ENCODE measurements at regions not wholly inside any gene's neighbourhood (a gene's known extent, or its start where the extent isn't known, plus 50 kb on each side); places are given as distances from the start of the nearest gene placed in this dataset.

DNA sequence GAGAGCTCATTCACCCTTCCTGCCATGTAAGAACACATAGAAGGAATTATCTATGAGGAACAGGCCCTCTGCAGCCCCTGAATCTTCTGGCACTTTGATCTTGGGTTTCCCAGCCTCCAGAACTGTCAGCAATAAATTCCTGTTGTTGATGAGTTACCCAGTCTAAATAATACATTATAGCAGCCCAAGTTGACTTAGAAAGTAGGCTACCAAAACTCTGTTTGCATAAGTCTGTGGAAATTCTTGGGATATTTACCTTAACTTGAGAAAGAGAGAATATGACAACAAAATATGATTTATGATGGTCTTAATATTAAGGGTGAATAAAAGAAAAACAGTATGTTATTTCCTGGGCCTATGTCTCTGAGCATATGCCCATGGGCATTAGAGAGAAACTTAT is 433.0 kb upstream of the LMO3 start:
- H3K9me1 ChIP-seq (ENCODE audit: control insufficient read depth, insufficient read depth, low read length) = no peaks in the 10 kb centered on the region
- FAIRE-seq (no peak), ATAC-seq (no peak), DNase-seq (ENCODE audit: extremely low read depth in 1 of 4, low spot score in 3 of 4) (no peak)
- ChIA-PET POLR2A (no interaction called here), CTCF (ENCODE audit: low intra/inter-chr PET ratio) (no interaction called here)
- no peaks in the 10 kb centered on the region for H4K20me1 ChIP-seq (replicated peaks; ENCODE audit: control insufficient read depth, insufficient read depth, low read length)
- no peaks in the 10 kb centered on the region for H3K36me3 ChIP-seq (ENCODE audit: control insufficient read depth, insufficient read depth, low read length)
- intact Hi-C loops (cut with micrococcal nuclease) (no loop called here), in situ Hi-C loops (cut with MboI) (no loop called here)
- TF ChIP-seq, protein P1, sequence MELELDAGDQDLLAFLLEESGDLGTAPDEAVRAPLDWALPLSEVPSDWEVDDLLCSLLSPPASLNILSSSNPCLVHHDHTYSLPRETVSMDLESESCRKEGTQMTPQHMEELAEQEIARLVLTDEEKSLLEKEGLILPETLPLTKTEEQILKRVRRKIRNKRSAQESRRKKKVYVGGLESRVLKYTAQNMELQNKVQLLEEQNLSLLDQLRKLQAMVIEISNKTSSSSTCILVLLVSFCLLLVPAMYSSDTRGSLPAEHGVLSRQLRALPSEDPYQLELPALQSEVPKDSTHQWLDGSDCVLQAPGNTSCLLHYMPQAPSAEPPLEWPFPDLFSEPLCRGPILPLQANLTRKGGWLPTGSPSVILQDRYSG (tag; conservative IDR thresholded peaks at IDR 0.05; ENCODE audit: low read depth) = no peak
- TF ChIP-seq FOXA3 (CRISPR knock-in tag; conservative IDR thresholded peaks at IDR 0.05 in 1 of 2, IDR thresholded peaks at IDR 0.05 in 1 of 2) = no peak
- no peak for TF ChIP-seq TSC22D4 (tag; IDR thresholded peaks at IDR 0.05)
- no peak for TF ChIP-seq HOXB6 (CRISPR knock-in tag; IDR thresholded peaks at IDR 0.05; ENCODE audit: borderline replicate concordance)
- TF ChIP-seq POLR3G (IDR thresholded peaks at IDR 0.05; ENCODE audit: extremely low read depth, insufficient read length, insufficient replicate concordance) = no peak
- TF ChIP-seq NR2C1 (IDR thresholded peaks at IDR 0.05) = no peak
- TF ChIP-seq NR2C1 (tag; IDR thresholded peaks at IDR 0.05) = no peak
- no peak for TF ChIP-seq ZNF584 (CRISPR knock-in tag; IDR thresholded peaks at IDR 0.05; ENCODE audit: low read depth)
- TF ChIP-seq EZH2 (IDR thresholded peaks at IDR 0.05; ENCODE audit: borderline replicate concordance, low read depth, low read length) = no peak
- no peak for TF ChIP-seq STAT5A (IDR thresholded peaks at IDR 0.05; ENCODE audit: borderline replicate concordance, low read length)
- no peak for TF ChIP-seq RHOXF2B (CRISPR knock-in tag; conservative IDR thresholded peaks at IDR 0.05)
- TF ChIP-seq, protein P2, sequence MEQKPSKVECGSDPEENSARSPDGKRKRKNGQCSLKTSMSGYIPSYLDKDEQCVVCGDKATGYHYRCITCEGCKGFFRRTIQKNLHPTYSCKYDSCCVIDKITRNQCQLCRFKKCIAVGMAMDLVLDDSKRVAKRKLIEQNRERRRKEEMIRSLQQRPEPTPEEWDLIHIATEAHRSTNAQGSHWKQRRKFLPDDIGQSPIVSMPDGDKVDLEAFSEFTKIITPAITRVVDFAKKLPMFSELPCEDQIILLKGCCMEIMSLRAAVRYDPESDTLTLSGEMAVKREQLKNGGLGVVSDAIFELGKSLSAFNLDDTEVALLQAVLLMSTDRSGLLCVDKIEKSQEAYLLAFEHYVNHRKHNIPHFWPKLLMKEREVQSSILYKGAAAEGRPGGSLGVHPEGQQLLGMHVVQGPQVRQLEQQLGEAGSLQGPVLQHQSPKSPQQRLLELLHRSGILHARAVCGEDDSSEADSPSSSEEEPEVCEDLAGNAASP (IDR thresholded peaks at IDR 0.05) = no peak
- no peak for TF ChIP-seq ARHGAP35 (IDR thresholded peaks at IDR 0.05; ENCODE audit: partially characterized antibody)
- no peak for TF ChIP-seq KDM4B (IDR thresholded peaks at IDR 0.05; ENCODE audit: borderline replicate concordance in 2 of 2, low read depth in 1 of 2)
- no peak for TF ChIP-seq ILF3 (IDR thresholded peaks at IDR 0.05; ENCODE audit: borderline replicate concordance)
- TF ChIP-seq KAT7 (CRISPR knock-in tag; IDR thresholded peaks at IDR 0.05; ENCODE audit: borderline replicate concordance) = no peak
- no peak for TF ChIP-seq TAL1 (IDR thresholded peaks at IDR 0.05)
- no peak overlapping the region for H3K9ac ChIP-seq (ENCODE audit: insufficient read depth in 1 of 2, low read depth in 2 of 2, low read length in 2 of 2)
- no peaks in the 10 kb centered on the region for H3K4me1 ChIP-seq (replicated peaks in 1 of 2; ENCODE audit: control insufficient read depth in 2 of 2, insufficient read depth in 2 of 2, low read length in 2 of 2)
- no peak overlapping the region for H3K4me3 ChIP-seq
- no peaks in the 10 kb centered on the region for H3K9me3 ChIP-seq (replicated peaks; ENCODE audit: control insufficient read depth, insufficient read depth, low read depth, low read length)
- no TSS peak for BruUV-seq (replicated peaks)
- H3K27me3 ChIP-seq (ENCODE audit: control insufficient read depth in 2 of 2, insufficient read depth in 2 of 2, low read length in 2 of 2) = no peaks in the 10 kb centered on the region
- H3K4me2 ChIP-seq (ENCODE audit: insufficient read depth, low read length) = no peak overlapping the region
- no peak overlapping the region for H2AFZ ChIP-seq (ENCODE audit: low read depth, low read length)
- no peak overlapping the region for H3K27ac ChIP-seq (ENCODE audit: extremely low read depth, low read depth, low read length)
- no peaks in the 10 kb centered on the region for H3K79me2 ChIP-seq (ENCODE audit: control insufficient read depth, insufficient read depth, low read length)

All from K562 (cell line).